ENCODE measurements at regions not wholly inside any gene's neighbourhood (a gene's known extent, or its start where the extent isn't known, plus 50 kb on each side); places are given as distances from the start of the nearest gene placed in this dataset.

GRCh38 chr2:121073320-121074210 lies 211.4 kb downstream of the TFCP2L1 start (continued):
- TF ChIP-seq ZNF800 (CRISPR knock-in tag; IDR thresholded peaks at IDR 0.05) (no peak), PAF1 (CRISPR knock-in tag; IDR thresholded peaks at IDR 0.05) (no peak), FOXK1 (CRISPR knock-in tag; IDR thresholded peaks at IDR 0.05; ENCODE audit: borderline replicate concordance, low read depth) (no peak), ZNF17 (CRISPR knock-in tag; IDR thresholded peaks at IDR 0.05) (no peak), ZBTB10 (CRISPR knock-in tag; IDR thresholded peaks at IDR 0.05; ENCODE audit: borderline replicate concordance) (no peak), SMAD3 (CRISPR knock-in tag; IDR thresholded peaks at IDR 0.05) (no peak), ARNT (IDR thresholded peaks at IDR 0.05) (no peak), ZNF83 (CRISPR knock-in tag; IDR thresholded peaks at IDR 0.05; ENCODE audit: borderline replicate concordance) (no peak), ZKSCAN8 (CRISPR knock-in tag; IDR thresholded peaks at IDR 0.05; ENCODE audit: borderline replicate concordance) (no peak), FOXP1 (IDR thresholded peaks at IDR 0.05) (peak; percentile 10; the same call in 1 of the 2 replicates), FOXP1 (CRISPR knock-in tag; IDR thresholded peaks at IDR 0.05) (no peak), HNRNPLL (IDR thresholded peaks at IDR 0.05; ENCODE audit: low read depth, low read length, poor library complexity, severe bottlenecking) (no peak), STAG1 (CRISPR knock-in tag; IDR thresholded peaks at IDR 0.05) (no peak), ZNF770 (CRISPR knock-in tag; IDR thresholded peaks at IDR 0.05) (no peak), KAT7 (CRISPR knock-in tag; IDR thresholded peaks at IDR 0.05; ENCODE audit: borderline replicate concordance) (no peak), MTA3 (CRISPR knock-in tag; IDR thresholded peaks at IDR 0.05) (no peak)
- TF ChIP-seq, protein P1, sequence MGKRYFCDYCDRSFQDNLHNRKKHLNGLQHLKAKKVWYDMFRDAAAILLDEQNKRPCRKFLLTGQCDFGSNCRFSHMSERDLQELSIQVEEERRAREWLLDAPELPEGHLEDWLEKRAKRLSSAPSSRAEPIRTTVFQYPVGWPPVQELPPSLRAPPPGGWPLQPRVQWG (CRISPR knock-in tag; IDR thresholded peaks at IDR 0.05; ENCODE audit: borderline replicate concordance, low read depth) = no peak
- TF ChIP-seq, protein P2, sequence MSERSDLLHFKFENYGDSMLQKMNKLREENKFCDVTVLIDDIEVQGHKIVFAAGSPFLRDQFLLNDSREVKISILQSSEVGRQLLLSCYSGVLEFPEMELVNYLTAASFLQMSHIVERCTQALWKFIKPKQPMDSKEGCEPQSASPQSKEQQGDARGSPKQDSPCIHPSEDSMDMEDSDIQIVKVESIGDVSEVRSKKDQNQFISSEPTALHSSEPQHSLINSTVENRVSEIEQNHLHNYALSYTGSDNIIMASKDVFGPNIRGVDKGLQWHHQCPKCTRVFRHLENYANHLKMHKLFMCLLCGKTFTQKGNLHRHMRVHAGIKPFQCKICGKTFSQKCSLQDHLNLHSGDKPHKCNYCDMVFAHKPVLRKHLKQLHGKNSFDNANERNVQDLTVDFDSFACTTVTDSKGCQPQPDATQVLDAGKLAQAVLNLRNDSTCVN (CRISPR knock-in tag; IDR thresholded peaks at IDR 0.05; ENCODE audit: borderline replicate concordance) = no peak
- TF ChIP-seq, protein P3, sequence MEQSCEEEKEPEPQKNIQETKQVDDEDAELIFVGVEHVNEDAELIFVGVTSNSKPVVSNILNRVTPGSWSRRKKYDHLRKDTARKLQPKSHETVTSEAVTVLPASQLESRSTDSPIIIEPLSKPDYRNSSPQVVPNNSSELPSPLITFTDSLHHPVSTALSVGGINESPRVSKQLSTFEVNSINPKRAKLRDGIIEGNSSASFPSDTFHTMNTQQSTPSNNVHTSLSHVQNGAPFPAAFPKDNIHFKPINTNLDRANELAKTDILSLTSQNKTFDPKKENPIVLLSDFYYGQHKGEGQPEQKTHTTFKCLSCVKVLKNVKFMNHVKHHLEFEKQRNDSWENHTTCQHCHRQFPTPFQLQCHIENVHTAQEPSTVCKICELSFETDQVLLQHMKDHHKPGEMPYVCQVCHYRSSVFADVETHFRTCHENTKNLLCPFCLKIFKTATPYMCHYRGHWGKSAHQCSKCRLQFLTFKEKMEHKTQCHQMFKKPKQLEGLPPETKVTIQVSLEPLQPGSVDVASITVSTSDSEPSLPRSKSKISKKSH (CRISPR knock-in tag; IDR thresholded peaks at IDR 0.05; ENCODE audit: borderline replicate concordance) = no peak

All from HepG2 (cell line).